HG03558 (cell line): ENCODE measurements at regions not wholly inside any gene's neighbourhood (a gene's known extent, or its start where the extent isn't known, plus 50 kb on each side); places are given as distances from the start of the nearest gene placed in this dataset.
"Not testable (repeated sequence)": the region's sequence is repeated elsewhere in the genome, so short reads cannot be mapped to it uniquely, and the experiment has no call there.

Source experiments
- ATAC-seq: cut with Tn5 transposase; IDR thresholded peaks from one replicate; pipeline ENCODE4 v1.9.1; 2021; ENCODE audit warnings: moderate number of reproducible peaks; ENCODE audit not compliant: unreplicated experiment; ENCODE audit errors: extremely low read depth

DNA sequence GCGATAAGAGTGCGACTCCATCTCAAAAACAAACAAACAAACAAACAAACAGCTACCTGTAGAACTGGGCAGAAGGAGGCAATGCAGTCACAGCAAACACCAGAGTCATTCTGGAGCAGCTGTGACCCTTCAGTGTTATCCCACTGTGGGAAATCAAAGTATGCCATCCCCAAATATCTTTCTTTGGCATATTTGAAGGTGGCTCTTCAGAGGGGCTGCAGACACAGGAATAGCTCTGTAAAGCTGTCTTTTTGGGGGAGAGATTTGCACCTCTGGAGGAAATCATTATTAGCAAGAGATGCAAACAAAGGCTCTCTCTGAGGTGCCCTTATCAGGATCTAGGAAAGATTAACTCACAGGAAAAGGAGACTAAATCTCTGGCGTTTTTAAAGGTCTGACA lies 98.5 kb upstream of the XPO1 start:
- ATAC-seq: no peak

GRCh38 chr2:61634512-61634911 lies 96.4 kb upstream of the XPO1 start:
- no peak for ATAC-seq

- no peak for ATAC-seq
Observed at GRCh38 chr2:61633250-61633649, 95.1 kb upstream of the XPO1 start.

GRCh38 chr2:61632276-61633169 lies 94.4 kb upstream of the XPO1 start:
- no peak for ATAC-seq

DNA sequence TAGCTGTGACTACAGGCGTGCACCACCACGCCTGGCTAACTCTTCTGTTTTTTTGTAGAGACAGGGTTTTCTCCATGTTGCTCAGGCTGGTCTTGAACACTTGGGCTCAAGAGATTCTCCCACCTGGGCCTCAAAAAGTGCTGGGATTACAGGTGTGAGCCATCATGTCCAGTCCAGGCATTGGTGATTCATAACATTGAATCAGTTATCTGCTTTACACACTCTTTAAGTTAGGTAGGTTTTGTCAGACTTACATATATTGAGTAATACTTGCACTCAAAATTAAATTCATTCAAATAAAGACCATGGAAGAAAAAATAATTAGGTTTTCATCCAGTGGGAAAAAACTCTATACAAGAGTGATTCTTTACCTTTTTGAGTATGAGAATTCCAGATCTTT lies 93.2 kb upstream of the XPO1 start:
- no peak for ATAC-seq

DNA sequence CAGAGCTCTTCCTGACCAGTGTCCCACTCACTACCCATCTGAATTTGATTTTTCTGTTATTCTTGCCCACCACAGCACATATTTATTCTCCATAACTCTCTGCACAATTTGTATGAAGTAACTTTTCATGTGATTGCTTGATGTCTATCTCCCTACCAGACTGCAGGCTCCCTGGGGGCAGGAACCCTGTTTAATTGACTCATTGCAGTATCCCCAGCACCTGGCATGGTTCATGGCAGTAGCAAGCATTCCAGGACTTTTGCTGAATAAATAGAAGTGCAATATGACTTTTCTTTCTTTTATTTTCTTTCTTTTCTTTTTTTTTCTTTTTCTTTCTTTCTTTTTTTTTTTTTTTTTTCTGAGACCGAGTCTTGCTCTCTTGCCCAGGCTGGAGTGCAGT lies 88.7 kb upstream of the XPO1 start:
- no peak for ATAC-seq

DNA sequence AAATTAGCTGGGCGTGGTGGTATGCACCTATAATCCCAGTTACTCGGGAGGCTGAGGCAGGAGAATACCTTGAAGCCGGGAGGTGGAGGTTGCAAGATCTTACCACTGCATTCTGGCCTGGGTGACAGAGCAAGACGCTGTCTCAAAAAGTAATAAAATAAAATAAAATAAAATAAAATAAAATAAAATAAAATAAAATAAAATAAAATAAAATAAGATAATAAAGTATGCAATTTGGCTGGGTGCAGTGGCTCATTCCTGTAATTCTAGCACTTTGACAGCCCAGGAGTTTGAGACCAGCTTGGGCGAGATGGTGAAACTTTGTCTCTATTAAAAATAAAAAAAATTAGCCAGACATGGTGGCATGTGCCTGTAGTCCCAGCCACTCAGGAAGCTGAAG lies 85.6 kb upstream of the XPO1 start:
- no peak for ATAC-seq

DNA sequence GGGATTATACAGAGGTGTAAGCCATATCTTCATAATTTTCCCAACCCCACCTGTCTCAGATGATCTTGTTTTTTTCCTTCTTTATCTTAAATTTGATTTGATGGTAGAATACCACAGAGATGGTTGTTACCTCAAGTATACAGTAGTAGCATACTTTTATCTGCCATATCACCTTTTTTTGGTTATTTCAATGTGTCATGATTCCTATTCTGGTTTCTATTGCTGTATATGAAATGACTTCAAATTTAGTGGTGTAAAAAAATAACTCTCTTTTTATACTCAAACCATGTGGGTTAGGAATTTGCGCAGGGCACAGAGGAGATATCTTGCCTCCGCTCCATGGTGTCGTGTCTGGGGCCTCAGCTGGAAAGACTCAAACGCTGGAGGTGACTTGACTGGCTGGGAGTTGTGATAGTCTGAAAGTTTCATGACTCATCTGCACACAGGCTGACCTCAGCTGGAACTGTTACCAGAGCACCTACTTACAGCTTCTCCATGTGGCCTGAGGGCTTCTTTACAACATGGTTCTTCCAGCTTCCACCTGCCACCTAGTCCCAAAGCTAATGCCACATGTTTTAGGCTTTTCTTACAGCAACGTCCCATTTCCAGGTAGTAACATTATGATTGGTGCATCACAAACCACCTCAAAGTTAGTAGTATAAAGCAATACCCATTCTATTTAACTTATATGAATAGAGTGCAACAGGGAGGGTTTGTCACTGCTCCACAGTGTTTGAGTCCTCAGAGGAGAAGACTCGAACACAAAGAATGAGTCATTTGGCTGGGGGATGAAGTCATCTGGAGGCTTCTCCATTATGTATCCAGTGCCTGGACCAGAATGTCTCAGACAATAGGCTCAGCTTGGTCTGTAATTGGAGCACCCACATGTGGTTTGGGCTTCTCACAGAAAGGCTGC lies 82.3 kb upstream of the XPO1 start:
- no peak for ATAC-seq

DNA sequence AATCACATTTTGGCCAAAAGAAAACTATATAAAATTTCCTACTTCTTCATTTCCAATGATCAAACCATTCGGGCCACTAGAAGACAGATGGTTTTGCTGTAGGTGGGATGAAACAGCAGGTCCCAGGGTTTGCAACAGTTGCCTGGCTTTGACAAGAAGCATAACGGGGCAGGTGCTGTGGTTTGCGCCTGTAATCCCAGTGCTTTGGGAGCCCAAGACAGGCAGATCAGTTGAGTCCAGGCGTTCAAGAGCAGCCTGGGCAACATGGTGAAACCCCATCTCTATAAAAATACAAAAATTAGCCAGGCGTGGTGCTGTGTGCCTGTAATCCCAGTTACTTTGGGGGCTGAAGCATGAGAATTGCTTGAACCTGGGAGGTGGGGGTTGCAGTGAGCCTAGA lies 81.4 kb upstream of the XPO1 start:
- no peak for ATAC-seq

GRCh38 chr2:61617610-61618009 lies 79.5 kb upstream of the XPO1 start:
- ATAC-seq: no peak

DNA sequence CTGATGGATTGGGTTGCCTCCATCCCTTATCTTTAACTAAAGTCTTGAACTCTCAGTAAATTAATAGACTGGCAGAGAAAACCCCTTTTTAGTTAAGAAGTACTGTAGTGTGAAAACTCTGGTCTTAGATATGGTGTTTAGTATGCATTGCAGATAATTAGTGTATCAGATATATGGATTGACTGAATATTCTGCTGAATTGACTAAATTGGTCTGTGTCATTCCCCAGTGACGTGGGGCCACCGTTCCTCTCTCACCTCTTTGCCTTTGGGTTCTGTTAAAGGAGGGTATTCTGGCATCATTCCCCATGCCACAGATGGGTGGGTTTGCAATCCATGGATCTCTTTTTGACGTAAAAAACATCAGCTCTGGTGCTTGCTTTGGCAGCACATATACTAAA lies 67.1 kb upstream of the XPO1 start:
- no peak for ATAC-seq

GRCh38 chr2:61604433-61604832 lies 66.3 kb upstream of the XPO1 start:
- no peak for ATAC-seq

GRCh38 chr2:61598515-61599156 lies 60.5 kb upstream of the XPO1 start:
- ATAC-seq: not testable (repeated sequence)

- ATAC-seq: no peak
Observed at GRCh38 chr2:61597300-61598289, 59.4 kb upstream of the XPO1 start.

- not testable (repeated sequence) for ATAC-seq
Observed at GRCh38 chr2:61594201-61594600, 56.0 kb upstream of the XPO1 start.

DNA sequence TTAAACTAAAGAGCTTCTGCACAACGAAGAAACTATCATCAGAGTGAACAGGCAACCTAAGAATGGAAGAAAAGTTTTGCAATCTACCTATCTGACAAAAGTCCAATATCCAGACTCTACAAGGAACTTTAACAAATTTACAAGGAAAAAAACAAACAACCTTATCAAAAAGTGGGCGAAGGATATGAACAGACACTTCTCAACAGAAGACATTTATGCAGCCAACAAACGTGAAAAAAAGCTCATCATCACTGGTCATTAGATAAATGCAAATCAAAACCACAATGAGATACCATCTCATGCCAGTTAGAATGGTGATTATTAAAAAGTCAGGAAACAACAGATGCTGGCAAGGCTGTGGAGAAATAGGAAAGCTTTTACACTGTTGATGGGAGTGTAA lies 55.5 kb upstream of the XPO1 start:
- ATAC-seq: not testable (repeated sequence)

DNA sequence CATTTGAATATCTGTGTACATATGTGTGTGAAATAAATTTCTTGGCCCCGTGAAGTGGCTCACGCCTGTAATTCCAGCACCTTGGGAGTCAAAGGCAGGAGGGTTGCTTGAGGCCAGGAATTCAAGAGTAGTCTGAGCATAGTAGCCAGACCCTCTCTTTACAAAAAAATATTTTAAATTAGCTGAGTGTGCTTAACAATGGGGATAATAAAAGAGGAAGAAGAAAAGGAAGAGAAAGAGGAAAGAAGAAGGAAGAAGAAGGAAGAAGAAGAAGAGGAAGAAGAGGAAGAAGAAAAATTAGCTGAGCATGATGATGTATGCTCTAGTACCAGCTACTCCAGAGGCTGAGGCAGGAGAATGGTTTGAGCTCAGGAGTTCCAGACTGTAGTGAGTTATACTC lies 52.1 kb upstream of the XPO1 start:
- no peak for ATAC-seq

DNA sequence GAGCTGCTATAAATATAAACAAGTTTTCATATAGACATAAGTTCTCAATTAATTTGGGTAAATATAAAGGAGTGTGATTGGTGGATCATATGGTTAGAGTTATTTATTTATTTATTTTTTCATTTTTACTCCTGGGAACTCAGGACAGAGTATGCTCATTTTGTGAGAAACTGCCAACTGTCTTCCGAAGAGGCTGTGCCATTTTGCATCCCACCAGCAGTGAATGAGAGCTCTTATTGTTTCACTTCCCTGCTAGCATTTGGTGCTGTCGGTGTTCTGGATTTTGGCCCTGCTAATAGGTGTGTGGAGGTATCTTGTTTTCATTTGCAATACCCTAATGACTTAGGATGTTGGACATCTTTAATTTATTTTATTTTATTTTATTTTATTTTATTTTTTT lies 50.4 kb upstream of the XPO1 start:
- ATAC-seq: no peak
